ENCODE measurements at regions not wholly inside any gene's neighbourhood (a gene's known extent, or its start where the extent isn't known, plus 50 kb on each side); places are given as distances from the start of the nearest gene placed in this dataset.

DNA sequence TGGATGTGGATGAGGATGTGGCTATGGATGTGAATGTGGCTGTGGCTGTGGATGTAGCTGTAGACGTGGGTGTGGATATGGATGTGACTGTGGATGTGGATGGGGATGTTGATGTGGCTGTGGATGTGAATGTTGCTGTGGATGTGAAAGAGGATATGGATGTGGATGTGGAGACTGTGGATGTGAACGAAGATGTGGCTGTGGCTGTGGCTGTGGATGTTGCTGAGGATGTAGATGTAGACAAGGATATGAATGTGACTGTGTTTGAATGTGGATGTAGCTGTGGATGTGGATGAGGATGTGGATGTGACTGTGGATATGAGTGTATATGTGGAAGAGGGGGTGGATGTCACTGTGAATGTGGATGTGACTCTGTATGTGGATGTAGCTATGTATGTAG is 884.6 kb upstream of the CHAC2 start:
- Histone ChIP-seq H3K27me3 (ENCODE audit: control insufficient read depth, insufficient read depth, low read length) (no peaks in the 10 kb centered on the region), H3K4me3 (ENCODE audit: low read depth, low read length) (no peak overlapping the region), H3K27ac (ENCODE audit: low read depth, low read length) (no peak overlapping the region), H3K9me3 (ENCODE audit: control insufficient read depth, insufficient read depth, low read length) (no peaks in the 10 kb centered on the region)
- DNase-seq (ENCODE audit: low read depth, low spot score), result no peak
- ChIA-PET CTCF (no interaction called here), POLR2A (no interaction called here)
- TF ChIP-seq, protein P1, sequence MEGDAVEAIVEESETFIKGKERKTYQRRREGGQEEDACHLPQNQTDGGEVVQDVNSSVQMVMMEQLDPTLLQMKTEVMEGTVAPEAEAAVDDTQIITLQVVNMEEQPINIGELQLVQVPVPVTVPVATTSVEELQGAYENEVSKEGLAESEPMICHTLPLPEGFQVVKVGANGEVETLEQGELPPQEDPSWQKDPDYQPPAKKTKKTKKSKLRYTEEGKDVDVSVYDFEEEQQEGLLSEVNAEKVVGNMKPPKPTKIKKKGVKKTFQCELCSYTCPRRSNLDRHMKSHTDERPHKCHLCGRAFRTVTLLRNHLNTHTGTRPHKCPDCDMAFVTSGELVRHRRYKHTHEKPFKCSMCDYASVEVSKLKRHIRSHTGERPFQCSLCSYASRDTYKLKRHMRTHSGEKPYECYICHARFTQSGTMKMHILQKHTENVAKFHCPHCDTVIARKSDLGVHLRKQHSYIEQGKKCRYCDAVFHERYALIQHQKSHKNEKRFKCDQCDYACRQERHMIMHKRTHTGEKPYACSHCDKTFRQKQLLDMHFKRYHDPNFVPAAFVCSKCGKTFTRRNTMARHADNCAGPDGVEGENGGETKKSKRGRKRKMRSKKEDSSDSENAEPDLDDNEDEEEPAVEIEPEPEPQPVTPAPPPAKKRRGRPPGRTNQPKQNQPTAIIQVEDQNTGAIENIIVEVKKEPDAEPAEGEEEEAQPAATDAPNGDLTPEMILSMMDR (IDR thresholded peaks at IDR 0.05; ENCODE audit: low read depth, low read length), result no peak

DNA sequence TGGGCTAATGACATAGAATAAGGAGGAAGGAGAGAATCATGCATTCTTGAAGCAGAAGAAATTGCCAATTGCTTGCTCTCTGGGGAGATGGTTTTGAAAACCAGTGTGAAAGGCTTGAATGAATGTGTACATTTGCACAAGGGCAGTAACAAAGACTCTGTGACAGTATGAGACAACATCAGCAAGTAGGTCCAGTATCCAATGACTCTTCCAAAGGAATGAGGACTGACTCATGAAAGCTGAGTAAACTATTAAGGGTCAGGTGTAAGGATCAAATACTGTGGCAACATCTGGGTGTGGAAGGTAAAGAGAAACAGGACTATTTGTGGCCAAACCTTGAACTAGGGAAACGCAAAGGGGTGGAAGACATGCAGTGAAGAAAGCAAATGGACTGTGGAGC is 886.0 kb upstream of the CHAC2 start:
- Histone ChIP-seq H3K9me3 (ENCODE audit: control insufficient read depth, insufficient read depth, low read length) (no peaks in the 10 kb centered on the region), H3K27me3 (ENCODE audit: control insufficient read depth, insufficient read depth, low read length) (no peaks in the 10 kb centered on the region), H3K27ac (ENCODE audit: low read depth, low read length) (no peak overlapping the region), H3K4me3 (ENCODE audit: low read depth, low read length) (no peak overlapping the region)
- peak; percentile 45 for DNase-seq (ENCODE audit: low read depth, low spot score)
- POLR2A ChIA-PET, result no interaction called here
- CTCF ChIA-PET, result interaction anchor here (0.6 to 1.0 kb wide), 2 partner anchors 13 to 273 kb away, joined by 3 read pairs; no protein-coding TSS in a partner anchor
- TF ChIP-seq, protein P1 (IDR thresholded peaks at IDR 0.05; ENCODE audit: low read depth, low read length), result no peak

DNA sequence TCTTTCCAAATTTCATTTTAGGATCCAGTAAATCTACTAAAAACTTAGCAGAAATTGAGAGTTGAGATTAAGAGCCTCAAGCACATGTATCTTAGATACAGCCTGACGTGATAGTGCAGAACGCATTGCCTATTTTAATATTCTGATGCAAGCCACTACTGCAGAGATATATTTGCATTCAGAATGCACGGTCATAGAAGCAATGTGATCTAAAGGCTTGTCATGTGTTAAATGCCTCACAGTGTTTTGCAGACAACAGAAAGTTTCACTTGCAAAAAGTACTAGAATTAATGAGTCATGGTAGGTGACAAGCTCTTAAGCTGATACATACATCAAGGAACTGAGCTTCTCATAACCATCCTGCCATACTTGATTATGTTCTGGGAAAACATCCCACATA is 886.7 kb upstream of the CHAC2 start:
- POLR2A ChIA-PET, result no interaction called here
- CTCF ChIA-PET, result interaction anchor here (0.6 kb wide), 1 partner anchor 272 kb away, joined by 3 read pairs; no protein-coding TSS in a partner anchor
- Histone ChIP-seq H3K27me3 (ENCODE audit: control insufficient read depth, insufficient read depth, low read length) (no peaks in the 10 kb centered on the region), H3K4me3 (ENCODE audit: low read depth, low read length) (no peak overlapping the region), H3K27ac (ENCODE audit: low read depth, low read length) (no peak overlapping the region), H3K9me3 (ENCODE audit: control insufficient read depth, insufficient read depth, low read length) (no peaks in the 10 kb centered on the region)
- TF ChIP-seq, protein P1 (IDR thresholded peaks at IDR 0.05; ENCODE audit: low read depth, low read length), result no peak
- no peak for DNase-seq (ENCODE audit: low read depth, low spot score)

DNA sequence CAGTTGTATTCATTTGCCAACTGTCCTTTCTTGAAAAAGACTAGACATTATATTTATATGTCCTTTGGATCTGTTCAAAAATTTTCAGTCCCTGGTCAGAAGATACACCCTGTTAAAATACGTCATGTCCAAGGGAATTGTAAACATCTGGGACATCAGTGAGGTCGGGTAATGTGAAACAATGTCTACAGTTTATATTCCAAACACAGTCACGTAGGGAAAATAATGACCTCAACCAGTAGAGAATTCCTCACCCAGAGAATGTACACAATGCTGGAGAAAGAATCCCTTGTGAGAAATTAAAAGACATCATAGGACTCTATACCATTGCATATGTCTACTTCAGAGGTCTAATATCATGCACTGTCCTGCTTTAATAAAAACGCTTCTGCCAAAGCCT is 888.0 kb upstream of the CHAC2 start:
- peak; percentile 80 for DNase-seq (ENCODE audit: low read depth, low spot score)
- no peak overlapping the region for H3K4me3 ChIP-seq (ENCODE audit: low read depth, low read length)
- H3K9me3 ChIP-seq (ENCODE audit: control insufficient read depth, insufficient read depth, low read length), result no peaks in the 10 kb centered on the region
- no peak overlapping the region for H3K27ac ChIP-seq (ENCODE audit: low read depth, low read length)
- TF ChIP-seq, protein P1 (IDR thresholded peaks at IDR 0.05; ENCODE audit: low read depth, low read length), result no peak
- ChIA-PET POLR2A (no interaction called here), CTCF (no interaction called here)
- H3K27me3 ChIP-seq (ENCODE audit: control insufficient read depth, insufficient read depth, low read length), result no peaks in the 10 kb centered on the region

DNA sequence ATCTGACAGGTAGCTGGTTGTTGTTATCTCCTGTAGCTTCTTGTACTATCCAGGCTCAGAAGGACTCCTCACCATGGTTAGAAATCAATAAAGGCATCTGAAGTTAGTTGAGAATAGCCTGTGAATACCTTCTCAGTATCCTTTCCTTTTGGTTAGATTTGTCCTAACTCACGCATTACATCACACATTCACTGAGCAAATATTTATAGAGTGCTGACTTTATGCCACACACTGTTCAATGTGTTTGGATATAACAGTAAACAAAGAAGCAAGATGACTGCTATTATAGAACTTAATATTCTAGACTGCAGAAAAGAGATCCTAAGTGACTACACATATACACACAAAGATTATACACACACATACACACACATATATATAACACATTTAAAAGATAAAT is 889.9 kb upstream of the CHAC2 start:
- Histone ChIP-seq H3K4me3 (ENCODE audit: low read depth, low read length) (no peak overlapping the region), H3K9me3 (ENCODE audit: control insufficient read depth, insufficient read depth, low read length) (no peaks in the 10 kb centered on the region), H3K27ac (ENCODE audit: low read depth, low read length) (no peak overlapping the region), H3K27me3 (ENCODE audit: control insufficient read depth, insufficient read depth, low read length) (no peaks in the 10 kb centered on the region)
- peak; percentile 46 for DNase-seq (ENCODE audit: low read depth, low spot score)
- POLR2A ChIA-PET, result no interaction called here
- CTCF ChIA-PET, result no interaction called here
- TF ChIP-seq, protein P1 (IDR thresholded peaks at IDR 0.05; ENCODE audit: low read depth, low read length), result no peak

Measured in AG04450 (cell line).